NCI-H1694 treated with DMSO at 0.1 percent for 48 hours (cell line): ENCODE measurements at regions not wholly inside any gene's neighbourhood (a gene's known extent, or its start where the extent isn't known, plus 50 kb on each side); places are given as distances from the start of the nearest gene placed in this dataset.

Experiments
- DNase-seq: peaks from one replicate; lab custom pipeline; 2025; lab: John Stamatoyannopoulos, UW

DNA sequence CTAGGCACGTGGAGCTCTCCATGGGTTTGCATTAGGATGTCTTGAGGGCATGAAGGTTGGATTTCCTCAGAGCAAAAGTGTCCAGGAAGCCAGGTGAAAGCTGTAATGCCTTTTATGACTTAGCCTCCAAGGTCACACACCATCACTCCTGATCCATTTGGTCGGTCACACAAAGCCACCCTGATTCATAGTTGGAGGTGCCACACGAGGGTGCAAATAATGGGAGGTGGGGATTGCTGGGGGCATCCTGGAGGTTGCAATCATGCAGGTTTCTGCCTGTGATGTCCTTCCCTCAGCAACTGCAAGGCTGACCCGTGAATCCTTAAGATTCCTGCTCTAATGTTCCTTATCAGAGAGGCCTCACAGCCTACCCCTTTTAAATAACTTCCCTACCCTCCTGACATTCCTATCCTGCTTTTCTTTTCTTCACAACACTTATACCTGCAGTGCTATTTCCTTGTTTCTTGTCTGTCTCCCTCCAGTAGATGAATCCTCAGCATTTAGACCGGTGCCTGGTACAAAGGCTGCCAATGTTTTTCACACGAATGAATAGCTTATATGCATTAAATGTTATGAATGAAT lies 97.1 kb downstream of the LIPG start:
- no peak for DNase-seq

DNA sequence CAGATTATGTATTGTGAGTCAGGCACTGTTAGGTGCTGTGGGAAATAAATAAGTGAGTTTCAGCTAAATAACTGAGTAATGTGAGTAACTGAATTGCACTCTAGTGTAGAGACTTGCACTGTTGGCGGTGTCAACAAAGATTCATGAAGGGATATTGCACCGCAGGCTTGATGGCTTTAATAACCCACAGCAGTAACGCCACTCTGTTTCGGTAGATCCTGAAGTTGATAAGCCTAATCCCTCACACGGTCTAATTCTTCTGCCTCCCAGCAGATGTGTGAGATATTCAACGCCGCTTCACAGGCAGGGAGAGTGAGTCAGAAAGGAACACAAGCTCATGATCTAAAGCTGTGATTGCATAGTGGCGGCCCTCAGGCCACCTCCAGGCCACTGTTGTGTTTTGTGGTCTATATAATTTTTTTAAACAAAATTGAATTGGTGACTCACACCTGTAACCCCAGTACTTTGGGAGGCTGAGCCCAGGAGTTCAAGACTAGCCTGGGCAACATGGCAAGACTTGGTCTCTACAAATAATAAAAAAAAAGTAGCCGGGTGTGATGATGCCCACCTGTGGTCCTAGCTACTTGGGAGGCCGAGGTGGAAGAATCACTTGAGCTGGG lies 94.3 kb downstream of the LIPG start:
- DNase-seq, result no peak

DNA sequence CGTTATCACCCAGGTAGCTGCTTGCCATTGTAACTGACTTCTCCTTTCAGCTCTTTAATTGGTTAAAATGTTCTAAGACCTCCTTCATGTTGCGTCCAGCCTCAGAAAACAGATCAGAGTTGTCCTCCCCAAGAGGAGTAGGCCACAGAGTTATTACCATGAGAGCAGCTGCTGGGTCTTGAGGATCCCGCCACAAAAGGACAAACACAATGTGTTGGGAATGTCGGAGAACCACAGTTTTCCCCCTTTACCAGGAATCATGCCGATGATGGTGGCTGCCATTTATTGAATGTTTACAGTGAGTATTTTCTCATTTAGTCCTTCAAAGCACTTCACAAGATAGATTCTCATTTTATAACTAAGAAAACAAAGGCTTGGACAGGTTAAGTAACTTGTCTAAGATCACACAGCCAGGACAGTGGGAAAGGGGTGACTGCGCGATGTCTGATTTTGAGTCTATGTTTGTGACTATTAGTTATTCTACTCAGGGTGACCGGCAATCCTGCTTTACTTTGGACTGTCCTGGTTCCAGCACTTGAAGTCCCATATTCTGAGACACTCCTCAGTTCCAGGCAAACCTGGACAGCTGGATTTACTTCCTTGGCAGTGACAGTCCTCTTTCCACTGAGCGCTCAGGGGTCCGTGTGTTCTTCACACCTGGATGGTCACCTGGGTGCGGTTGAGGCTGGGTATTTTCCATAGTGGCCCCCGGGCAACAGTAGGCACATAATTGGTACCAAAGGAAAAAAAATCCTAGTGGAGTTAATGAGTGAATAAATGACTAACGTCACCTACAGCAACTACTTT lies 93.6 kb downstream of the LIPG start:
- DNase-seq, result no peak

DNA sequence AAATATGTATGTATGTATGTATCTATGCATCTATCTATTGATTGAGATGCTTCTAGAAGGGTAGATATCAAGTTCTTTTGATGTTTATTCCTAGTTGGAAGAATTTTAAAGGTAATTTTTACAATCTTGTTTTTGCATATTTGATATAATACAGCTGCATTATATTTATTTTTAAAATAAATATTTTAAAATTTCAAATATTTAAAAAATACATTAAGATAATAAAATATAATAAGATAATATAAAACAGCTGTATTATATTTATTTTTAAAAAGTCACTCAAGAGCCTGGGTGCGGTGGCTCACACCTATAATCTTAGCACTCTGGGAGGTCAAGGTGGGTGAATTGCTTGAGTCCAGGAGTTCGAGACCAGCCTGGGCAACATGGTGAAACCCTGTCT lies 92.5 kb downstream of the LIPG start:
- no peak for DNase-seq

DNA sequence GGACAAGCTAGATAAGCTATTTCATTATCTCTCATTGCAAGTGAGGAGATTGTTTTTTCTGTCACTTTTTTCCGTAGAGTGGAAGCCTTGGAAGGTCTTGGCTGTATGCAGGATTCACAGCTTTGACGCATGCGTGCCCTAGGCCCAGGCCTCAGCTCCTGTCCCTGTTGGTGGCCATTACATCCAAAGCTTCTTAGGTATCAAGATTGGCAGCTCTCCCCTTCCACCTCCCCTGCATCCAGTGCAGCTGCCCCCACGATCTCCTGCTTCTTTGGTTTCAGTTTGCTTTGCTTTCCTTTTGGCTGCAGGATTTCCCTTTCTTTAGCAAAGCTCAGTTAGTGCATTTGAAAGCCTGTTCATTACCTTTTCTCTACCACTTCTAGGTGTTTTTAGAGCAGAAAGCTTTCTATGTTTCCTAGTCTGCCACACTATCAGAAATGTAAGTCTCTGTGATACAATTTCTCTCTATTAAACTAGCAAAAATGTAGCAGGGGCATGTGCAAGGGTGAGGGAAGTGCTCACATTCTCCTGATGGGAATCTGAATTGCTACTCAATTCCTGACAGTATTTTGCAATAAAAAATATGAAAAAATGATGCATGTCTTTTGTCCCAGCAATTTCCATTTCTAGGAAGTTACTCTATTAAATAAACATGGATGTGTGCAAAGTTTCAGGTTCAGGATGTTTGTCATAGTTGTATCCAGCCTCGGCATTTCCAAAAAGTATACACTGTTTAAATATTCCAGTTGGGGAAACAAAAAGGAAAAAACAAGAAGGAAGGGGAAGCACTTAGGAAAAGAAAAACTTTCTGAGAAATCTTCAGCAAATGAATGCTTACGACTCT lies 91.2 kb downstream of the LIPG start:
- DNase-seq, result no peak

DNA sequence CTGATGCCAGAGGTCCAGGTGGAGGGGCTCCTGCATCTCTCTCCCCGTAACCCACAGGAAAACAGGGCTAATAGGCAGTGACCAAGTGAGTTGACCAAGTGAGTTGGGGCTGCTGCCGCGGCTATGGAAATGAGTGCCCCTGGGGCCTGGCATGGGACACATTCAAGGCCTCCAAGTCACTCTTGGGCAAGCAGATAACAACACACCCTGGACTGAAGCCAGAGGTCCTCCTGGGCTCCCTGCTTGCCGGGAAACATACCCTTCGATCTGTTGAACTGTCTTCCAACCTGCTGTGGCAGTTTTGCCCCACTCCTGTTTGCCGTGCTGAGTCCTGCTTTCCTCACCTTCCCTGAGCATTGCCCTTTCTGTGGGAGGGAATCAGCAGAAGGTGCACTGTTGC lies 89.2 kb downstream of the LIPG start:
- DNase-seq, result no peak

DNA sequence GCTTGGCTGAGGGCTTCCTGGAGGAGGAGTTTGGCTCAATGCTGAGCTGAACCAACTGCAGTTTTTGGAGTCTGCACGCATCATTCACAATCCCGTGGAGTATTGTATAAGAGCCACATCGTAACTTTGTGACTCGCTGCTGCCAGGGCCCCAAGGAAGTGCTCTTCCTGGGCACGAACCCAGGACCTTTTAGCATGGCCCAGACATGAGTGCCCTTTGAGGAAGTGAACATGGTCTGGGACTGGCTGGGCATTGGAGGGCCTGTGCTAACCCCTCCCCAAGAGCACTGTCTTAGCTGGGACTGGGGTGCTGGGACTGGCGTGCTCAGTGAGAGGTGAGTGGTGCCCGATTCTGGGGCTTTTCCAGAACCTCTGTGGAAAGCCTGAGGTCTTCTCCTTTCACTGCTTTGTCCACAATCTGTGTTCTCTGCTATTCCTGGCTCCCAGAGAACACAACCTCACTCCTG lies 88.6 kb downstream of the LIPG start:
- no peak for DNase-seq

DNA sequence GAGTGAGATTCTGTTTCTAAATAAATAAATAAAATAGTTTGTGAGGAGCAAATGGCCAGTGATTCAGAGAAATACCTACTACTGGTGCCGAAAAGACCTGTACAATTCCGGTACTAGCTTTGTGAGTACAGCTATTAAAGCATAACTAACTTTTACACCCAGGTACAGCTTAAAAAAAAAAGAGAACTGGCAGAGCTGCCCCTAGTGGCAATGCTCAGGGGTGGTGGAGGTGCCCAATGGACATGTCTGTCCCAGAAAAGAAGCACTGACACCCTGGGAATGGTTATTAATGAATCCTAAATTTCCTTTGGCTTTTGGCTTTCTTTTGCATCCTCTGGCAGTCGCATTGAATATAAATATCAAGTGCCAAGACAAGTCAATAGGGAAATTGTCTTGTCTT lies 87.0 kb downstream of the LIPG start:
- DNase-seq, result no peak
